ENCODE measurements at regions not wholly inside any gene's neighbourhood (a gene's known extent, or its start where the extent isn't known, plus 50 kb on each side); places are given as distances from the start of the nearest gene placed in this dataset.

DNA sequence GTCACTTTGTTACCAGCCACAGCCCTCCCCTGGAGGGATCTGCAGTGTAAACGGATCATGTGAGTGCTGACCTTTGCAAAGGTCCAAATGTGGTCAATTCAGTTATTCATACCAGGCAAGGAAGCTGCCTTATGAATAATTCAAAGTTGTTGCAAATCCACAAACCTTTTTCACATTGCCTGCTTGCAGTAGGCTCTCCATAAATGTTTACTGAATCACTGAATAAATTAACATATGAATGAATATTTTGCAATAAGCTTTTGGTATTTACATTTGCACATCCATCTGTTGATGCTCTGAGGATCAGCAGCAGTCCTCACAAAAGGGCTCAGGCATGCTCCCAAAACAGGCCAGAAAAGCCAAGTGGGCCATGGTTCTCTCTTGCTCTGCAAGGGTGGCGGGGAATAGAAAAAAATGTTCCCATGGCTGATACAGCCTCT, 156.8 kb downstream of the VAPA start:
- TF ChIP-seq, protein P1, sequence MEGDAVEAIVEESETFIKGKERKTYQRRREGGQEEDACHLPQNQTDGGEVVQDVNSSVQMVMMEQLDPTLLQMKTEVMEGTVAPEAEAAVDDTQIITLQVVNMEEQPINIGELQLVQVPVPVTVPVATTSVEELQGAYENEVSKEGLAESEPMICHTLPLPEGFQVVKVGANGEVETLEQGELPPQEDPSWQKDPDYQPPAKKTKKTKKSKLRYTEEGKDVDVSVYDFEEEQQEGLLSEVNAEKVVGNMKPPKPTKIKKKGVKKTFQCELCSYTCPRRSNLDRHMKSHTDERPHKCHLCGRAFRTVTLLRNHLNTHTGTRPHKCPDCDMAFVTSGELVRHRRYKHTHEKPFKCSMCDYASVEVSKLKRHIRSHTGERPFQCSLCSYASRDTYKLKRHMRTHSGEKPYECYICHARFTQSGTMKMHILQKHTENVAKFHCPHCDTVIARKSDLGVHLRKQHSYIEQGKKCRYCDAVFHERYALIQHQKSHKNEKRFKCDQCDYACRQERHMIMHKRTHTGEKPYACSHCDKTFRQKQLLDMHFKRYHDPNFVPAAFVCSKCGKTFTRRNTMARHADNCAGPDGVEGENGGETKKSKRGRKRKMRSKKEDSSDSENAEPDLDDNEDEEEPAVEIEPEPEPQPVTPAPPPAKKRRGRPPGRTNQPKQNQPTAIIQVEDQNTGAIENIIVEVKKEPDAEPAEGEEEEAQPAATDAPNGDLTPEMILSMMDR (IDR thresholded peaks at IDR 0.05), result no peak
- no peak for TF ChIP-seq POLR2AphosphoS5 (IDR thresholded peaks at IDR 0.05; ENCODE audit: insufficient read depth in 1 of 2, low read depth in 1 of 2)
- TF ChIP-seq POLR2A (IDR thresholded peaks at IDR 0.05), result no peak
